Fibroblast of skin of left biceps (primary cell): ENCODE measurements at regions not wholly inside any gene's neighbourhood (a gene's known extent, or its start where the extent isn't known, plus 50 kb on each side); places are given as distances from the start of the nearest gene placed in this dataset.
A peak's percentile ranks its signal among the peaks of the same experiment; 100 is the strongest.
"Not testable (repeated sequence)": the region's sequence is repeated elsewhere in the genome, so short reads cannot be mapped to it uniquely, and the experiment has no call there.

Experiments used
- DNase-seq, 2 experiments: peaks; one replicate each; pipeline ENCODE4 v3.0.0-alpha.2; 2013; ENCODE audit warnings: low read depth in 2 of 2

GRCh38 chr7:148472406-148472805, 118.2 kb upstream of the C7orf33 start:
- no peak for DNase-seq

- DNase-seq, result no peak
These were observed 116.7 kb upstream of the C7orf33 start for GRCh38 chr7:148473703-148474480.

DNA sequence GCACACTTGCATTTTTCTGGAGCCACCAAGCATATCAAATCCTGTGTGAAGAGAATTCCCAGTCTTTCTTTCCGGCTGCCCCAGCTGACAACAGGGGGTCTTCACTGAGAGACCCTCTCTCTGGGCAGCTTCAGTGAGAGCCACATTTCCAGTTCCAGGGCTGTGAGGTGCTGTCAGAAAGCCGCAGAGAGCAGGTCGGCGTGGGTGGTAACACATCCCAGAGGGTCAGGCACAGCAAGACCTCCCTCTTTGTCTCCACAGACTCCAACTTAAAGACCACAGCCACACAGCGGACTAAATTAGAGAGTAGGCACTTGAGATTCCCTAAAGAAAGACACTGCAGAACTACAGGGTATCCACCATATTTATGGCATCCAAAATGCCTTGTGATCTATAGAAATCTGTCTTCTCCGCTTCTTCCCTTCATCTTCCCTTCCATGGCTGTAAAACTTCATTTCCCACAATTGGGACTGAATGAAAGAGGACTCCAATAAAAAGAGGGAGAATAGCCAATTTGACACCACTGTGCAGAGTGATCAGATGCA, 116.0 kb upstream of the C7orf33 start:
- DNase-seq, result no peak

DNA sequence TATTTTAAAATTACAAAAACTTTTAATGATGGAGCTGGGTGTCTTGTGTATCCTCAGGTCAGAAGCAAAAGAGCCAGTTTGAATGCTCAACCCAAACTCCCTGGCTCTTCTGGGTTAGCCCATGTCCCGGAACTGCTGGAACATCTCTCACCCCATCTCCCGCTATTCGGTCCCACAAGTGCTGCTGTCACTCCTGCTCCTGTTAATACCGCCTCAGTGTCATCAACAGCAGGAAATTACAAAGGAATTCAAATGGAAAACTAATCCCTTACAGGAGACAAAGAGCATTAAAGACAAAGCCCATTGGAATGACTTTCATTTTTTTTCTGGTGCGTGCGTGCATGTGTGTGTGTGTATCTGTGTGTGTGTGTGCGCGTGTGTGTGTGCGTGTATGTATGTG, 112.0 kb upstream of the C7orf33 start:
- DNase-seq, result no peak

- DNase-seq, result no peak
These were observed 110.0 kb upstream of the C7orf33 start for GRCh38 chr7:148480479-148481146.

- no peak for DNase-seq
These were observed 109.4 kb upstream of the C7orf33 start for GRCh38 chr7:148481147-148481526.

- no peak for DNase-seq
These were observed 108.5 kb upstream of the C7orf33 start for GRCh38 chr7:148481971-148482626.

GRCh38 chr7:148483515-148484308, 106.9 kb upstream of the C7orf33 start:
- DNase-seq, result no peak

- no peak for DNase-seq
These were observed 106.1 kb upstream of the C7orf33 start for GRCh38 chr7:148484486-148484885.

DNA sequence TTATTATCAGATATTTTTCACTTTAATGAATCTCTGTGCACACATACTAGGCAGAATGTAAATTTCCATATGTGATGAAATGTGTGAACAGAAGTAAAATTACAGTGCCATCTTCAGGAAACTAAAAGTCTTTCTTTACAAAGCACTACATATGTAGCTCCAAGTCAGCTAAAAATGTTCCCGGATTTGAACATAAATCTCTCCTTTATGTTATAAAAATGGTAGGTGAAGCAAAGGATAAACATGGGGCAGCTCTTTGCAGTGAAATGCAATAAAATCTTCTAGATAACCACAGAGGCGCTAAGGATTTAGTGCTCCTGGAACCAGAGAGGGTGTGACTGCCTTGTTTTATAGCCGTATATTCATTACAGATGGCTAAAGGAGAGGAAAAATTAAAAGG, 104.9 kb upstream of the C7orf33 start:
- no peak for DNase-seq

DNA sequence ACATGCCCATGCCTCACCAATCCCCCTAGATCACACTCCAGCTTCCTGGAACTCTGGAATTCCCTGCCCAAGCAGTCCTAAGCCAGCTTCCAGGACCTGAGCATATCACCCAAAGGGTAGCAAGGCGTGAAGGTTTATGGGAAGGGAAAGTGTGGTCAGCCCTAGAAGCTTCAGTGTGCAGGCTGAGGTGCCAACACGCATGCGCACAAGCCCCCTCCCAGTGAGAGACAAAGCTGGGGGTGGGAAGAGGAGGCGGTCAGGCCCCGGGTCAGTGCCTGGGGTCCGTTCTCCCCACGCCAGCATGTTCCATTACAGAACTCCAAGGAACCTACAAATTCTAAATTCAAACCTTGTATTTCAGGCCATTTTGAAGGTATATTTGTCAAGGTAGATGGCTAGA, 103.6 kb upstream of the C7orf33 start:
- no peak for DNase-seq

GRCh38 chr7:148487912-148488311, 102.7 kb upstream of the C7orf33 start:
- DNase-seq, result no peak

DNA sequence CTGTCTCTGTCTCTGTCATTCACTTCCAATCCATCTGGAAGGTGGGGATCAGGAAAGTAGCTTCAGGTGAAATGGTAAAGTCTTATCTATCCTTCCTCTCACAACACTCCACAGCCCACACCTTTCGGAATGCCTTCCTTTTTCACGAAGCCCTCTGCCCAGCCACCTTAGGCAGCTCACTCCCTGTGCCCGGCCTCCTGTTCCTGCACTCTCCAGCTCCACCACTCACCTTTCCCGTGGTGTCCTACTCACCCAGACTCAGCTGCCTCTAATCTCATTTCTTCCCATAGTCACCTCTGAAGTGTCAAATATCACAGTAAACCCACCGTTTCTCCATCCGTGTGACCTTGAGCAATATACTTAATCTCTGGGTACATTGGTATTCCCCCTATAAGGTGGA, 100.9 kb upstream of the C7orf33 start:
- DNase-seq, result no peak

- no peak for DNase-seq
These were observed 98.3 kb upstream of the C7orf33 start for GRCh38 chr7:148492157-148492860.

DNA sequence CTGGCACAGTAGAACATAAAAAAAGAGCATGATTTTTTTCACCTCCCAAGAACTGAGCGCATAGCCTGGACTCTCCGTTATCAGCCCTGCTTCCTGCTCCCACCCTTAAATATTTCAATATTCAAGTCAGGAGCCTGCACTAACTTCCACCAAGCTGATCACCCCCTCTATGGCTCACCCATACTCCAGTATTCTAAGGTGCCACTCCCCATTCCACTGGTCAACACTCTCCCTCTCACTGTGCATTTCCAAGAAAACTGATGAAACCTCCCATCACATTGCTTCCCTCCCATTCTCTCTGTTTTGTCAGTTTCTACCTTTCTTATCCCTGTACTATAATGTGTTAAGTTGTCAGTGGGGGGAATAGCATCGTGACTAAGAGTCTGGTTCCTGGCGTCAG, 95.0 kb upstream of the C7orf33 start:
- DNase-seq, result no peak

- DNase-seq, result no peak
These were observed 89.6 kb upstream of the C7orf33 start for GRCh38 chr7:148500978-148501377.

GRCh38 chr7:148503900-148504487, 86.6 kb upstream of the C7orf33 start:
- peak in 1 of 2 experiments; percentile 8 for DNase-seq

DNA sequence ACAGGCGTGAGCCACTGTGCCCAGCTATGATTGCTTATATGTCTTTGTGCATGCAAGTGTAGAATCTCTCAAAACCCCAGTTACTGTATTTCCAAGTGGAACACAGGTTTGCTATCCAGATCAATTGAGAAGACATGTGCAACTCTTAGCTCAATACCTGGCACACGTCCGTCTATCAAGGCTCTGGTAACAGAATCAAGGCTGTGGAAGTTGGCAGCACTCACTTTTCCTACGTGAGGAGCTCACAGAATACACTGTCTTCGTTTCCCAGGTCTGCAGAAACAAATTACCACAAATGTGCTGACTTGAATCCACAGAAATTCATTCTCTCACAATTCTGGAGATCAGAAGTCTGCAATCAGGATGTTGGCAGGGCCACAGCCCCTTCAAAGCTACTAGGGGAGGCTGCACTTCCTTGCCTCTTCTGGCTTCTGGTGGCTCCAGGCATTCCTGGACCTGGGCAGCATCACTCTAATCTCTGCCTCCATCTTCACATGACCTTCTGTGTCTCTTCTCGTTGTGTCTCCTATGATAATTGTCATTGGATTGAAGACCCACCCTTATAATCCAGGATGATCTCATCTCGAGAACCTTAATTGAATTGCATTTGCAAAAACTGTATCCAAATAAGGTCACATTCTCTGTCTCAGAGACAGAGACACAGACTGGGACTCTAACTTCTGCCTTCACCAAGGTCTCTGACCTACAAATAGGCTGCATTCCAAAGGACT, 84.8 kb upstream of the C7orf33 start:
- no peak for DNase-seq

DNA sequence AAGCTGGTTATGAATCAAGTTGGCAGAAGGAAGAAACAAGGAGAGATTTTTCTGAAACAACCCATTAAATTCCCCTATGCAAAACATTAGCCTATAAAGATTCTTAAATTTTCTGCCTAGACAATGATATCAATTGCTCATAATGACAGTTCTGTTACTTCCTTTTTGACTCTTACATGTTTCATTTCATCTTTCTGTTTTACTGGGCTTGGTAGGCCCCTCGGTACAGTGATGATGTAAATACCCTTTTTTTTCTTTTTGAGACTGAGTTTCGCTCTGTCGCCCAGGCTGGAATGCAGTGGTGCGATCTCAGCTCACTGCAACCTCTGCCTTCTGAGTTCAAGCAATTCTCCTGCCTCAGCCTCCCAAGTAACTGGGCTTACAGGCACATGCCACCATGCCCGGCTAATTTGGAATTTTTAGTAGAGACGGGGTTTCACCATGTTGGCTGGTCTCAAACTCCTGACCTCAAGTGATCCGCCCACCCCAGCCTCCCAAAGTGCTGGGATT, 83.4 kb upstream of the C7orf33 start:
- DNase-seq, result not testable (repeated sequence)

DNA sequence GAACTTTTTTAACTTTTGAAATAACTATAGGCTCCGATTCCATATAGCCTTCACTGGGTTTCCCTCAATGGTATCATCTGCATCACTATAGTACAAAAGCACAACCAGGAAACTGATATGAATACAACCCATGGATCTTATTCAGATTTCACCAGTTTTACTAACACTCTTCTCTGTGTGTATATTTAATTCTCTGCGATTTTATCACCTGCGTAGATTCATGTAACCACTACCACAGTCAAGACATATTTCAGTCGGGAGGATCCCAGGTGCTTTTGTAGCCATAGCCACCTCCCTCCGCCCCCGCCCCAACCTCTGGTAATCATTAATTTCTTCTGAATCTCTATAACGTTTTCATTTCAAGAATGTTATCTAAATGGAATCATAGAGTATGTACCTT, 82.8 kb upstream of the C7orf33 start:
- no peak for DNase-seq
